ENCODE measurements at regions not wholly inside any gene's neighbourhood (a gene's known extent, or its start where the extent isn't known, plus 50 kb on each side); places are given as distances from the start of the nearest gene placed in this dataset.

GRCh38 chr1:239707615-239708014 lies 321.2 kb downstream of the CHRM3 start:
- POLR2A ChIA-PET = interaction anchor here (0.7 kb wide), 1 partner anchor 26 kb away, joined by 4 read pairs; no protein-coding TSS in a partner anchor
- no peak overlapping the region for H3K27ac ChIP-seq (ENCODE audit: low read depth, low read length, poor library complexity, severe bottlenecking)
- no peak overlapping the region for H2AFZ ChIP-seq (ENCODE audit: low read length)
- no peak for DNase-seq (ENCODE audit: low spot score)
- intact Hi-C loops (cut with micrococcal nuclease; ENCODE audit: unreplicated experiment) = no loop called here
- no peak overlapping the region for H3K4me2 ChIP-seq (ENCODE audit: low read length)
- no TSS peak for BruUV-seq (replicated peaks)
- H3K4me1 ChIP-seq (ENCODE audit: insufficient read depth, low read length, poor library complexity, severe bottlenecking) = no peaks in the 10 kb centered on the region
- H3K9me2 ChIP-seq (ENCODE audit: insufficient read depth, low read length) = no peaks in the 10 kb centered on the region
- H3K36me3 ChIP-seq (ENCODE audit: insufficient read depth, low read length) = no peaks in the 10 kb centered on the region
- TF ChIP-seq EZH2phosphoT487 (IDR thresholded peaks at IDR 0.05; ENCODE audit: borderline replicate concordance, low read depth, low read length) = no peak
- no peaks in the 10 kb centered on the region for H3K79me2 ChIP-seq (ENCODE audit: insufficient read depth, low read depth, low read length)
- H4K20me1 ChIP-seq (ENCODE audit: insufficient read depth, low read length) = no peaks in the 10 kb centered on the region
- no peaks in the 10 kb centered on the region for H3K9me3 ChIP-seq (ENCODE audit: low read length)
- H3K4me3 ChIP-seq (ENCODE audit: low read depth, low read length, poor library complexity, severe bottlenecking) = no peak overlapping the region
- CTCF ChIA-PET (ENCODE audit: unreplicated experiment) = no interaction called here

- POLR2A ChIA-PET = no interaction called here
- TF ChIP-seq, protein P1, sequence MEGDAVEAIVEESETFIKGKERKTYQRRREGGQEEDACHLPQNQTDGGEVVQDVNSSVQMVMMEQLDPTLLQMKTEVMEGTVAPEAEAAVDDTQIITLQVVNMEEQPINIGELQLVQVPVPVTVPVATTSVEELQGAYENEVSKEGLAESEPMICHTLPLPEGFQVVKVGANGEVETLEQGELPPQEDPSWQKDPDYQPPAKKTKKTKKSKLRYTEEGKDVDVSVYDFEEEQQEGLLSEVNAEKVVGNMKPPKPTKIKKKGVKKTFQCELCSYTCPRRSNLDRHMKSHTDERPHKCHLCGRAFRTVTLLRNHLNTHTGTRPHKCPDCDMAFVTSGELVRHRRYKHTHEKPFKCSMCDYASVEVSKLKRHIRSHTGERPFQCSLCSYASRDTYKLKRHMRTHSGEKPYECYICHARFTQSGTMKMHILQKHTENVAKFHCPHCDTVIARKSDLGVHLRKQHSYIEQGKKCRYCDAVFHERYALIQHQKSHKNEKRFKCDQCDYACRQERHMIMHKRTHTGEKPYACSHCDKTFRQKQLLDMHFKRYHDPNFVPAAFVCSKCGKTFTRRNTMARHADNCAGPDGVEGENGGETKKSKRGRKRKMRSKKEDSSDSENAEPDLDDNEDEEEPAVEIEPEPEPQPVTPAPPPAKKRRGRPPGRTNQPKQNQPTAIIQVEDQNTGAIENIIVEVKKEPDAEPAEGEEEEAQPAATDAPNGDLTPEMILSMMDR (conservative IDR thresholded peaks at IDR 0.05; ENCODE audit: low read length) = no peak
- TF ChIP-seq EZH2phosphoT487 (IDR thresholded peaks at IDR 0.05; ENCODE audit: borderline replicate concordance, low read depth, low read length) = no peak
Measured at GRCh38 chr1:239708622-239709021, 322.3 kb downstream of the CHRM3 start.

DNA sequence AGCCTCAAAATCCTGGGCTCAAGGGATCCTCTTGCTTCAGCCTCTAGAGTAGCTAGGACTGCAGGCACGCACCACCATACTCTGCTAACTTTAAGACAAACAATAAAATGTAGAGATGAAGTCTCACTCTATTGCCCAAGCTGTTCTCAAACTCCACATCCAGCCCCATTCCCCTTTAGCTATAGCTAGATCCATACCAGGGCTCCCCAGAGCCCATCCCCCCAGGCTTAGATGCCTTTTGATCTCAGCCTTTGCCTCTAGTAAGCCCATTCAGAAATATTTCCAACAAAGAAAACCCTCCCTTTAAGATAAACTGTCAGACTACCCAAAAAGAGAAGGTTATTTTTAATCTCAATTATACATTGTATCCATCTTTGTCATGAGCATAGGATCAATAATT lies 325.4 kb downstream of the CHRM3 start:
- H3K36me3 ChIP-seq (ENCODE audit: insufficient read depth, low read length) = no peaks in the 10 kb centered on the region
- TF ChIP-seq, protein P1 (conservative IDR thresholded peaks at IDR 0.05; ENCODE audit: low read length) = no peak
- no peak for TF ChIP-seq EZH2phosphoT487 (IDR thresholded peaks at IDR 0.05; ENCODE audit: borderline replicate concordance, low read depth, low read length)
- H3K27ac ChIP-seq (ENCODE audit: low read depth, low read length, poor library complexity, severe bottlenecking) = no peak overlapping the region
- intact Hi-C loops (cut with micrococcal nuclease; ENCODE audit: unreplicated experiment) = no loop called here
- no peaks in the 10 kb centered on the region for H3K9me3 ChIP-seq (ENCODE audit: low read length)
- H3K4me3 ChIP-seq (ENCODE audit: low read depth, low read length, poor library complexity, severe bottlenecking) = no peak overlapping the region
- ChIA-PET POLR2A (no interaction called here), CTCF (ENCODE audit: unreplicated experiment) (interaction anchor here (0.5 kb wide), 1 partner anchor 1235 kb away, joined by 4 read pairs; no protein-coding TSS in a partner anchor)
- H3K9me2 ChIP-seq (ENCODE audit: insufficient read depth, low read length) = no peaks in the 10 kb centered on the region
- no peak overlapping the region for H3K4me2 ChIP-seq (ENCODE audit: low read length)
- H2AFZ ChIP-seq (ENCODE audit: low read length) = no peak overlapping the region
- no TSS peak for BruUV-seq (replicated peaks)
- no peaks in the 10 kb centered on the region for H4K20me1 ChIP-seq (ENCODE audit: insufficient read depth, low read length)
- H3K4me1 ChIP-seq (ENCODE audit: insufficient read depth, low read length, poor library complexity, severe bottlenecking) = no peaks in the 10 kb centered on the region
- DNase-seq (ENCODE audit: low spot score) = no peak
- H3K79me2 ChIP-seq (ENCODE audit: insufficient read depth, low read depth, low read length) = no peaks in the 10 kb centered on the region

More at GRCh38 chr1:239708622-239709021, 322.3 kb downstream of the CHRM3 start:
- CTCF ChIA-PET (ENCODE audit: unreplicated experiment) = no interaction called here
- Histone ChIP-seq H3K4me1 (ENCODE audit: insufficient read depth, low read length, poor library complexity, severe bottlenecking) (no peaks in the 10 kb centered on the region), H3K36me3 (ENCODE audit: insufficient read depth, low read length) (no peaks in the 10 kb centered on the region), H3K9me3 (ENCODE audit: low read length) (no peaks in the 10 kb centered on the region), H3K4me2 (ENCODE audit: low read length) (no peak overlapping the region), H3K9me2 (ENCODE audit: insufficient read depth, low read length) (no peaks in the 10 kb centered on the region), H3K79me2 (ENCODE audit: insufficient read depth, low read depth, low read length) (no peaks in the 10 kb centered on the region), H2AFZ (ENCODE audit: low read length) (no peak overlapping the region), H3K27ac (ENCODE audit: low read depth, low read length, poor library complexity, severe bottlenecking) (no peak overlapping the region), H4K20me1 (ENCODE audit: insufficient read depth, low read length) (no peaks in the 10 kb centered on the region), H3K4me3 (ENCODE audit: low read depth, low read length, poor library complexity, severe bottlenecking) (no peak overlapping the region)
- intact Hi-C loops (cut with micrococcal nuclease; ENCODE audit: unreplicated experiment) = no loop called here
- DNase-seq (ENCODE audit: low spot score) = no peak
- no TSS peak for BruUV-seq (replicated peaks)

Data from OCI-LY7 (cell line).